K562 (cell line): ENCODE measurements at regions not wholly inside any gene's neighbourhood (a gene's known extent, or its start where the extent isn't known, plus 50 kb on each side); places are given as distances from the start of the nearest gene placed in this dataset.

ENCODE experiments used
- ATAC-seq: fragments of 200-7000 bp; cut with Tn5 transposase; 3 replicates; pipeline ENCODE4 v1.9.1; 2020; ENCODE audit warnings: moderate library complexity
- BruUV-seq: library from RNA; stranded (reverse); fragments of 400-500 nt; replicated peaks from 2 replicates; lab custom pipeline; 2021; lab: Mats Ljungman, UMichigan
- CTCF ChIA-PET: fragments of 300-600 bp; formaldehyde crosslinking; extraction: SDS; loops from one replicate; lab custom pipeline; 2021; ENCODE audit warnings: low intra/inter-chr PET ratio; lab: Yijun Ruan, JAX
- POLR2A ChIA-PET: fragments of 300-600, 350-650 bp; sonication (Branson Sonifier 250); formaldehyde crosslinking; extraction: SDS; loops from one replicate; lab custom pipeline; 2021; ENCODE audit warnings: antibody characterized with exemption, inconsistent platforms; lab: Yijun Ruan, JAX
- DNase-seq, 4 experiments: peaks; one replicate each; pipeline versions ENCODE4 v3.0.0 to v3.0.0-alpha.2; 2011 to 2018; ENCODE audit warnings: low spot score in 3 of 4, mixed read lengths in 3 of 4; ENCODE audit errors: extremely low read depth in 1 of 4
- FAIRE-seq: peaks from 2 replicates; lab custom pipeline; 2011; peaks lifted over from hg19 to GRCh38; lab: Jason Lieb, UNC
- H2AFZ ChIP-seq: 2 replicates; pipeline ENCODE4 v1.6.0; 2011; ENCODE audit warnings: low read depth, low read length, control low read depth, inconsistent platforms
- H3K27ac ChIP-seq: fragments of 200-600 bp; 3 replicates; pipeline ENCODE4 v1.8.0; 2011; ENCODE audit warnings: low read depth, mild to moderate bottlenecking, control low read depth, inconsistent platforms, low read length, moderate library complexity, mixed read lengths; ENCODE audit errors: extremely low read depth
- H3K27me3 ChIP-seq, 2 experiments: fragments of 300-600 bp in 1 of 2; 2 replicates in 1 of 2; 3 replicates in 1 of 2; pipeline versions ENCODE4 v1.6.0 to v1.8.0; 2011; ENCODE audit warnings: inconsistent platforms in 2 of 2, low read length in 2 of 2, mild to moderate bottlenecking in 1 of 2, mixed read lengths in 1 of 2, moderate library complexity in 1 of 2; ENCODE audit not compliant: control insufficient read depth in 2 of 2, insufficient read depth in 2 of 2
- H3K36me3 ChIP-seq: fragments of 300-600 bp; 3 replicates; pipeline ENCODE4 v1.8.0; 2011; ENCODE audit warnings: mild to moderate bottlenecking, low read length, inconsistent platforms; ENCODE audit not compliant: control insufficient read depth, insufficient read depth
- H3K4me1 ChIP-seq, 2 experiments: fragments of 200-600 bp in 1 of 2; replicated peaks in 1 of 2; 2 replicates in 1 of 2; 3 replicates in 1 of 2; pipeline versions ENCODE4 v1.5.1 to v1.8.0; 2011; ENCODE audit warnings: inconsistent platforms in 2 of 2, low read length in 2 of 2, mild to moderate bottlenecking in 1 of 2, mixed read lengths in 1 of 2, moderate library complexity in 1 of 2; ENCODE audit not compliant: control insufficient read depth in 2 of 2, insufficient read depth in 2 of 2
- H3K4me2 ChIP-seq: 2 replicates; pipeline ENCODE4 v1.6.1; 2011; ENCODE audit warnings: low read length, control low read depth, inconsistent platforms, mixed read lengths; ENCODE audit not compliant: insufficient read depth
- H3K4me3 ChIP-seq: fragments of 200-600 bp; sonication (generic), shearing (Covaris generic); 2 replicates; pipeline ENCODE4 v1.5.1; 2016; ENCODE audit warnings: control low read depth, inconsistent platforms
- H3K79me2 ChIP-seq: fragments of 200-600 bp; 3 replicates; pipeline ENCODE4 v1.8.0; 2011; ENCODE audit warnings: low read length, inconsistent platforms; ENCODE audit not compliant: control insufficient read depth, insufficient read depth
- H3K9ac ChIP-seq, 2 experiments: 2 replicates each; pipeline versions ENCODE4 v1.6.0 to v1.6.1; 2011; ENCODE audit warnings: low read depth in 2 of 2, low read length in 2 of 2, control low read depth in 1 of 2, inconsistent platforms in 1 of 2, mild to moderate bottlenecking in 1 of 2, mixed read lengths in 1 of 2; ENCODE audit not compliant: insufficient read depth in 1 of 2
- H3K9me1 ChIP-seq: one replicate; pipeline ENCODE4 v1.6.0; 2011; ENCODE audit warnings: inconsistent platforms, mild to moderate bottlenecking, low read length, moderate library complexity; ENCODE audit not compliant: control insufficient read depth, insufficient read depth
- H3K9me3 ChIP-seq: replicated peaks from 2 replicates; pipeline ENCODE4 v1.5.1; 2011; ENCODE audit warnings: low read depth, low read length, inconsistent platforms; ENCODE audit not compliant: control insufficient read depth, insufficient read depth
- H4K20me1 ChIP-seq: replicated peaks from 2 replicates; pipeline ENCODE4 v1.6.1; 2011; ENCODE audit warnings: low read length, inconsistent platforms, mixed read lengths; ENCODE audit not compliant: control insufficient read depth, insufficient read depth
- CHD4 ChIP-seq: fragments of 200-600 bp; sonication (generic); IDR thresholded peaks from 3 replicates; pipeline ENCODE4 v1.6.1; 2012; ENCODE audit warnings: low read depth, mild to moderate bottlenecking, mixed read lengths, low read length, inconsistent platforms; ENCODE audit not compliant: insufficient read depth, insufficient replicate concordance, poor library complexity, severe bottlenecking
- DACH1 ChIP-seq: fragments of 450-650 bp; IDR thresholded peaks from 2 replicates; pipeline ENCODE4 v1.6.1; 2018; ENCODE audit not compliant: partially characterized antibody
- MCM2 ChIP-seq: fragments of 450-650 bp; IDR thresholded peaks from 2 replicates; pipeline ENCODE4 v1.6.1; 2017; ENCODE audit warnings: low read depth, mild to moderate bottlenecking
- MYC ChIP-seq, 2 experiments: fragments of 250-450 bp in 1 of 2; sonication (Bioruptor Pico) in 1 of 2; IDR thresholded peaks; 2 replicates each; pipeline versions ENCODE4 v1.5.1 to v1.6.1; 2012 to 2021; ENCODE audit warnings: low read depth in 2 of 2, borderline replicate concordance in 1 of 2, improper control_type of control experiment in 1 of 2, low read length in 1 of 2, mild to moderate bottlenecking in 1 of 2, moderate library complexity in 1 of 2
- NELFE ChIP-seq: IDR thresholded peaks from 2 replicates; pipeline ENCODE4 v1.6.1; 2011; ENCODE audit warnings: mild to moderate bottlenecking; ENCODE audit not compliant: insufficient read depth, insufficient read length
- NR1H2 ChIP-seq: sonication (generic); formaldehyde crosslinking; IDR thresholded peaks from 2 replicates; pipeline ENCODE4 v1.4.0; 2020; ENCODE audit warnings: mild to moderate bottlenecking, missing genetic modification reagents
- RB1 ChIP-seq: fragments of 450-650 bp; IDR thresholded peaks from 2 replicates; pipeline ENCODE4 v1.6.1; 2017; ENCODE audit warnings: low read depth, mild to moderate bottlenecking
- RBM25 ChIP-seq: fragments of 200-400 bp; formaldehyde crosslinking; IDR thresholded peaks from 2 replicates; pipeline ENCODE4 v1.6.1; 2018; ENCODE audit warnings: low read length, low read depth, moderate library complexity; ENCODE audit not compliant: severe bottlenecking
- TRIM24 ChIP-seq, 2 experiments: fragments of 450-650 bp; IDR thresholded peaks; 2 replicates each; pipeline ENCODE4 v1.6.1; 2016
- YBX1 ChIP-seq: fragments of 450-650 bp; IDR thresholded peaks from 2 replicates; pipeline ENCODE4 v1.7.1; 2016; ENCODE audit warnings: mild to moderate bottlenecking
- ZBTB1 ChIP-seq: sonication (generic); formaldehyde crosslinking; IDR thresholded peaks from 2 replicates; pipeline ENCODE4 v1.8.1; 2023; ENCODE audit warnings: missing genetic modification reagents, low read depth, mild to moderate bottlenecking, borderline replicate concordance
- ZNF3 ChIP-seq: fragments of 250-450 bp; sonication (Bioruptor Pico); IDR thresholded peaks from 2 replicates; pipeline ENCODE4 v1.5.0; 2021; ENCODE audit warnings: mild to moderate bottlenecking, moderate library complexity
- ZNF696 ChIP-seq: fragments of 250-450 bp; sonication (Bioruptor Pico); conservative IDR thresholded peaks from 2 replicates; pipeline ENCODE4 v1.4.0; 2020; ENCODE audit warnings: mild to moderate bottlenecking, moderate library complexity
- ZNF75A ChIP-seq: fragments of 450-650 bp; formaldehyde crosslinking; IDR thresholded peaks from 2 replicates; pipeline ENCODE4 v1.4.0; 2020; ENCODE audit warnings: mild to moderate bottlenecking
- in situ Hi-C: fragments of 300-500 bp; cut with MboI; formaldehyde crosslinking; loops from 4 replicates; pipeline ENCODE4 v1.15.0; 2018; ENCODE audit warnings: inconsistent platforms, mixed read lengths
- intact Hi-C: fragments of 100-400 bp; cut with micrococcal nuclease; formaldehyde crosslinking; loops from 2 replicates; pipeline ENCODE4 v1.14.2; 2022
- TF ChIP-seq, protein P1 (sequence below): IDR thresholded peaks from 2 replicates; pipeline ENCODE4 v1.6.1; 2011; ENCODE audit not compliant: insufficient read length; ENCODE audit errors: extremely low read depth

DNA sequence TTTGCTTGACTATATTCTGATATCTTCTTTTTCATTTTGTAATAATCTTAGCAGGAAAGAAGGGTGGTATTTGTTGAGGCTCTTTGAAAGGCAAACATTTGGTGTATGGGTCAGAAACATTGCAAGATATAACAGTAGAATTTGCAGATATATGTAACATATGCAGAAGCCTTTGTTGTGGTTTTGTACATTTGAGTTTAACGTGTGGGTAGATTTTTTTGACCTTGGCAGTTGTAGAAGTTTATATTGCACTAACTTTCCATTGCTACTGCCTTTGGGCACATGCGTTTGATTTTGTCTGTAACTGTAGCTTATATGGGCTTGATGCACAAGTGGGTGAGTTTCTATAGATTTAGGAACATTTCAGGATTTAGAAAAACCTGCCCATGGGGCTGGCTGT is 78.5 kb upstream of the SPRY2 start (continued):
- TF ChIP-seq ZNF75A (CRISPR knock-in tag) (no peak), NELFE (no peak), ZNF696 (CRISPR knock-in tag) (no peak), MYC (IDR thresholded peaks at IDR 0.05; ENCODE audit: low read depth, low read length) (no peak), MYC (CRISPR knock-in tag; IDR thresholded peaks at IDR 0.05; ENCODE audit: borderline replicate concordance, low read depth) (no peak), YBX1 (no peak), RB1 (no peak), ZBTB1 (no peak)
- TF ChIP-seq, protein P1, sequence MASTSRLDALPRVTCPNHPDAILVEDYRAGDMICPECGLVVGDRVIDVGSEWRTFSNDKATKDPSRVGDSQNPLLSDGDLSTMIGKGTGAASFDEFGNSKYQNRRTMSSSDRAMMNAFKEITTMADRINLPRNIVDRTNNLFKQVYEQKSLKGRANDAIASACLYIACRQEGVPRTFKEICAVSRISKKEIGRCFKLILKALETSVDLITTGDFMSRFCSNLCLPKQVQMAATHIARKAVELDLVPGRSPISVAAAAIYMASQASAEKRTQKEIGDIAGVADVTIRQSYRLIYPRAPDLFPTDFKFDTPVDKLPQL = no peak

DNA sequence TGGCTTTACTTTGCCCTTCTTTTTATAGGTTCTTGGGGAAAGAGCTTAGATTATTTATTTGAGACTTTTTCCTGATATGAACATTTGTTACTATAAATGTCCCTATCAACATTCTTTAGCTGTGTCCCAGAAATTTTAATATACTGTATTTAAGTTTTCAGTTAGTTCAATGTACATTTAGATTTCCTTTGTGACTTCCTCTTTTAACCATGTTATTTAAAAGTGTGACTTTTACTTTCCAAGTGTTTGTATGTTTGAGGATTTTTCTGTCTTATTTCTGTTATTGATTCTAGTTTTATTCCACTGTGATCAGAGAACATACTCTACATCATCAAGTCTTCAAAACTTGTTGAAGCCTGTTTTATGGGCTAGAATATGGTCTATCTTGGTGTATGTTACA is 72.7 kb upstream of the SPRY2 start:
- no peaks in the 10 kb centered on the region for H3K79me2 ChIP-seq
- CTCF ChIA-PET = no interaction called here
- no peaks in the 10 kb centered on the region for H3K27me3 ChIP-seq
- TF ChIP-seq NR1H2 (no peak), ZNF3 (no peak), MCM2 (no peak), RBM25 (no peak), DACH1 (no peak), CHD4 (no peak), TRIM24 (IDR thresholded peaks at IDR 0.05) (no peak)
- no peaks in the 10 kb centered on the region for H3K9me1 ChIP-seq
- H3K9ac ChIP-seq = no peak overlapping the region
- ATAC-seq (no peak), FAIRE-seq (no peak), DNase-seq (no peak)
- no peaks in the 10 kb centered on the region for H4K20me1 ChIP-seq
- in situ Hi-C loops = no loop called here
- H3K4me2 ChIP-seq = no peak overlapping the region
- BruUV-seq = no TSS peak
- no peak overlapping the region for H2AFZ ChIP-seq
- no peak overlapping the region for H3K4me3 ChIP-seq
- no peaks in the 10 kb centered on the region for H3K9me3 ChIP-seq
- POLR2A ChIA-PET = no interaction called here
- no peaks in the 10 kb centered on the region for H3K36me3 ChIP-seq
- intact Hi-C loops = no loop called here
- H3K4me1 ChIP-seq = no peaks in the 10 kb centered on the region
- no peak overlapping the region for H3K27ac ChIP-seq
